SH-SY5Y (cell line): ENCODE measurements at regions not wholly inside any gene's neighbourhood (a gene's known extent, or its start where the extent isn't known, plus 50 kb on each side); places are given as distances from the start of the nearest gene placed in this dataset.

Experiments
- GATA2 ChIP-seq: IDR thresholded peaks from 2 replicates; pipeline ENCODE4 v1.6.1; 2011; ENCODE audit warnings: mild to moderate bottlenecking, low read depth, low read length
- GATA3 ChIP-seq: IDR thresholded peaks from 2 replicates; pipeline ENCODE4 v1.6.1; 2011; ENCODE audit warnings: low read depth, mild to moderate bottlenecking, low read length, moderate library complexity

- no peak for TF ChIP-seq GATA2
- no peak for TF ChIP-seq GATA3
Observed at GRCh38 chr14:87286191-87286590, 706.8 kb downstream of the GALC start.

DNA sequence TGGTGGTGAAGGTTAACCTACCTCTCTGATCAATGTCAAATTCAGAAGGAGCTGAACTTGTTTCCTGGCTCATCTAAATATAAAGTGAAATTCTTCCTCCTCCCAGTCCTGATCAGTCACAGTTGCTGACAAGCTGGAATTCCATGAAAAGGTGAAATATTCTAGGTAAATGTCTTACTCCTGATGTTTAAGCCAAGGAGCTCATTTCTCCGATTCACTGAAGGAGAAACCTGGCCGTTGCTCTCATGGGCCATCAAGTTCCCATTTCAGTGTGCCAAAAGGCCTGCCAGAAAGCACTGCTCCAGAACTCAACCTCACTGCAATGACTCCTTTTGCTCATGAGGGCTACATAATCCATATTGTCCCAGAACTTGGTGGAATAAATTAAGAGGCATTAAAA is 707.5 kb downstream of the GALC start:
- no peak for TF ChIP-seq GATA3
- TF ChIP-seq GATA2, result no peak

GRCh38 chr14:87283547-87283946 is 709.4 kb downstream of the GALC start:
- TF ChIP-seq GATA3 (no peak), GATA2 (no peak)

- no peak for TF ChIP-seq GATA3
Observed at GRCh38 chr14:87282266-87282665, 710.7 kb downstream of the GALC start.

DNA sequence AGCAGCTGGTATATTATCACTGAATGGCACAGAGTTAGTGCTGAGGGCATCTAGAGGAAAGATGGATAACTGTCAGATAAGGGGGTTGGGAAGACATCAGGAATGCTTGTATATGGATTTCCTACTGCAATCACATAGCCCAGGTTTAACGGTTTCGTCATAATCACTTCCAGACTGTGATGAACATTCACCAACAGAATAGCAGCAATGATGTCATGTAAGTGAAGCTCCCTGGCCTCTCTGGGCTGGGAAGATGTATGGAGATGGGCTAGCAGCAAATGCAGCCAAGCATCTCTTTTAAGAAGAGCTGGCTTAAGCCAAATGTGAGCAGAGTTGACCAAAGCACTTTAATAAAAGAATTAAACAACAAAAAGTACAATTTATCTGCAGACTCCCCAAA is 714.6 kb downstream of the GALC start:
- TF ChIP-seq GATA3, result no peak
- TF ChIP-seq GATA2, result no peak

DNA sequence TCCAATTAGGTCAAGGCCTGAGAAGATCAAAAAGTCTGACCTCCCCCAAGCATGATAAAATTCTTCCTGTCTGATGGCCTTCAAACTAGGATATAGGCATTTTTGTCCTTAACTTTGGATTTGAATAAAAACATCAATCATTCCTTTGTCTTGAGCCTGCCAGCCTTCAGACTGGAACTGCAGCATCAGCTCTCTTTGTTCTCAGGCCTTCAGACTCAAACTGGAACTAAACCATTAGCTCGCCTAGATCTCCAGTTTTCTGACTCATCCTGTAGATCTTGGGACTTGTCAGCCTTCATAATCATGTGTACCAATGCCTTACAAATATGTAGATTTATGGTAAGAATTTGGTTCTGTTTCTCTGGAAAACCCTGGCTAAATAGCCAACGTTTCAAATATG is 721.7 kb downstream of the GALC start:
- TF ChIP-seq GATA2, result no peak
- no peak for TF ChIP-seq GATA3

- no peak for TF ChIP-seq GATA3
- TF ChIP-seq GATA2, result no peak
Observed at GRCh38 chr14:87268997-87269396, 724.0 kb downstream of the GALC start.

DNA sequence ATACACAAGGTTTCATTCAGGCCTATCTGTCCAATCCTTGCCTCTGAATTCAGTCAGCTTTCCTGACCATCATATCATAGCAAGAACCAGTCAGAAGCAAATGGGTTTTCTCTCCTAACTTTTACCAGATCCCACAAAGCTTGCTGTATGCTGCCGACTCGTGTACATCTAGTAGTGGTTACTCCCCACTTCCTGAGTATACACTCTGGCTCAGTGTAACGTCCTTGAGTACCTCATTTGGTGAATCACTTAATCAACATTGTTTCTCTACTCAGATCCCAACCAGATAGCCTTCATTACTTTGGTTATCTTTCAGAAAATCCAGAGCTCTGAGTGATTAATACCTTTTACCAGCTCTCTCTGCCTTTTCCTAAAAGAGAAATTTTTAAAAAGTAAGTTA is 728.2 kb downstream of the GALC start:
- TF ChIP-seq GATA2, result no peak
- TF ChIP-seq GATA3, result no peak

DNA sequence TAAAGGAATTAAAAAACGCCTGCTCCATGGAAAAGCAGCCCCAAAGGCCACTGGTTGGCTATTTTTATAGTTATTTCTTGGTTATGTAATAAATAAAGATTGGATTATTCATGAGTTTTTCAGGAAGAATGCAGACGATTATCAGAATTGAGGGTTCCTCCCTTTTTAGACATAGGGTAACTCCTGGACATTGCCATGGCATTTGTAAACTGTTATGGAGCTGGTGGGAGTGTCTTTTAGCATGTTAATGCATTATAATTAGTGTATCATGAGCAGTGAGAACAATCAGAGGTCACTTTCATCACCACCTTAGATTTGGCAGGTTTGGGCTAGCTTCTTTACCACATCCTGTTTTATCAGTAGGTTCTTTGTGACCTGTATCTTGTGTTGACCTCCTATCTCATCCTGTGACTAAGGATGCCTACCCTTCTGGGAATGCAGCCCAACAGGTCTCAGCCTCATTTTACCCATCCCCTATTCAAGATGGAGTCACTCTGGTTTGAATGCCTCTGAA is 728.7 kb downstream of the GALC start:
- no peak for TF ChIP-seq GATA2
- TF ChIP-seq GATA3, result no peak

DNA sequence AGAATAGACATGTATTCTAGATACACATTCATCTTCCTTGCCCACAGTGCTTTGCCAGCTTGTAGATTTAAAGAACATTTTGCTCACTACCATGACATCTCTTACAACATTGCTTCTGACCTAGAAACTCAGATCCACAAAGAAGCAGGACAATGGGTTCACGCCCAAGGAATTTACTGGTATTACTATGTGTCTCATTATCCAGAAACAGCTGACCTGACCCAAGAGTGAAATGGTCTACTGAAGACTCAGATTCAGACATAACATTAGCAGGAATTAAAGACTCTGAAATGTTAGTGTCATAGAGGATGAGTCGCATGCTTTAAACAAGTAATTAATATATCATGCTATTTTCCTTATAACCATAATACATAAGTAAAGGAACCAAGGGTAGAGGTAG is 731.4 kb downstream of the GALC start:
- no peak for TF ChIP-seq GATA3
- no peak for TF ChIP-seq GATA2

GRCh38 chr14:87260460-87260859 is 732.5 kb downstream of the GALC start:
- TF ChIP-seq GATA3 (no peak), GATA2 (no peak)

DNA sequence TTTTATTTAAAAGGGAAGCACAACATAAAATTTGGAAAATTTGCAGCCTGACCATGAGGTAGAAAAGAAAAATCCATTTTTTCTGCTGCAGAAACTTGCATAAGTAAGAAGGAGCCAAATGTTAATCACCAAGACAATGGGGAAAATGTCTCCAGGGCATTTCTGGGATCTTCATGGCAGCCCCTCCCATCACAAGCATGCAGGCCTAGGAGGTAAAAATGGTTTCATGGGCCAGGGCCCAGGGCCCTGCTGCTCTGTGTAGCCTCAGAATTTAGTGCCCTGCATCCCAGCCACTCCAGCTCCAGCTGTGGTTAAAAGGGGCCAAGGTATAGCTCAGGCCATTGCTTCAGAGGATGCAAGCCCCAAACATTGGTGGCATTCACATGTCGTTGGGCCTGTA is 735.6 kb downstream of the GALC start:
- TF ChIP-seq GATA3, result no peak
- TF ChIP-seq GATA2, result no peak

GRCh38 chr14:87255058-87255457 is 737.9 kb downstream of the GALC start:
- TF ChIP-seq GATA3, result no peak

DNA sequence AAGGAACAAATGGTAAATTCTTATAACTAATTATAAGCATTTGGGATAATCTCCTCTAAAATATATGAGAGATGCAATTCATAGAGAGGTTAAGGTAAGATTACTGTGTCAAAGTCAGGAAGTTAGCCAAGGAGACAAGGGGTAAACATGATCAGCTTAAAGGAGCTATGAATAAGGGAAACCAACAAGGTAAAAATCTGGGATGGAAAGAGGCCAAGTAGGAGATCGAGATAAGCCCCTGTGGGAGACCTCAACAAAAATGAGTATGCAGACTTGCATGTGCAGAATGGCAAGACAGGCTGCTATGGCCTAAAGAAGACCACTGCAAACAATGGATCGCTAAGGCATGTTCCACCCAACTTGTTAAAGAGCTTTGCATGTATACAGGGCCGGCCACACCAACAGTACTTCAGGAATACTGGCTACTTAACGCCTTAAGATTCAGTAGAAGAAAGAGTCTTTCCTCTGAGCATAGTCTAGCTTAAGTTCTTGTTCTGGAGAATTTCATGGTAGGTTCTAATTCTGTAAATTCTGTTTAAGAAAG is 738.6 kb downstream of the GALC start:
- TF ChIP-seq GATA2 (no peak), GATA3 (no peak)

GRCh38 chr14:87252103-87252502 is 740.9 kb downstream of the GALC start:
- no peak for TF ChIP-seq GATA3
- no peak for TF ChIP-seq GATA2

- TF ChIP-seq GATA2, result no peak
- TF ChIP-seq GATA3, result no peak
Observed at GRCh38 chr14:87251011-87251410, 742.0 kb downstream of the GALC start.
